ENCODE measurements at regions not wholly inside any gene's neighbourhood (a gene's known extent, or its start where the extent isn't known, plus 50 kb on each side); places are given as distances from the start of the nearest gene placed in this dataset.

DNA sequence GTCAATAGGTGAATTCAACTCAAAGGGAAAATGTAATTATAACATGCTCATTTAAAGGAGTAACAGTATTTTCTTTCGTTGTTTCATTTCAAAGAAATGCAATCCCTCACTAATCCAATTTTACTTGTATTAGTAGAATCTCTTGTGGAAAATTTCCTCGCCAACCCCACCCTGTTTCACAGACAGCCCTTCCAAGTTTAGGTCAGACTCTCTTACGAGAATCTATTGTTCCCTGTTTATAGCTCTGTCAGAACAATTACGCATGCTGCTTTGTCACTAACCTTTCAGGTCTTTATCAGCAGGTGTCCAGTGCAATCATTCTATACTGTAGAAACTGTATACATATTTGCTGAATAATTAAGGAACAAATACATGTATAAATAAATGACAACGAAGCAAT, 657.8 kb upstream of the LINC00305 start:
- Mint-ChIP-seq H3K4me3 (no peak overlapping the region), H3K4me1 (0 out of 2 replicates have a peak, but pooled peaks cover 2% of the 10 kb centered on the region), H3K9me3 (no peaks in the 10 kb centered on the region), H3K36me3 (no peaks in the 10 kb centered on the region), H3K27me3 (ENCODE audit: low read depth) (no peaks in the 10 kb centered on the region), H3K27ac (no peak overlapping the region)
- TF ChIP-seq TCF7 (CRISPR knock-in tag; IDR thresholded peaks at IDR 0.05; ENCODE audit: low read depth): no peak
- TF ChIP-seq, protein P1, sequence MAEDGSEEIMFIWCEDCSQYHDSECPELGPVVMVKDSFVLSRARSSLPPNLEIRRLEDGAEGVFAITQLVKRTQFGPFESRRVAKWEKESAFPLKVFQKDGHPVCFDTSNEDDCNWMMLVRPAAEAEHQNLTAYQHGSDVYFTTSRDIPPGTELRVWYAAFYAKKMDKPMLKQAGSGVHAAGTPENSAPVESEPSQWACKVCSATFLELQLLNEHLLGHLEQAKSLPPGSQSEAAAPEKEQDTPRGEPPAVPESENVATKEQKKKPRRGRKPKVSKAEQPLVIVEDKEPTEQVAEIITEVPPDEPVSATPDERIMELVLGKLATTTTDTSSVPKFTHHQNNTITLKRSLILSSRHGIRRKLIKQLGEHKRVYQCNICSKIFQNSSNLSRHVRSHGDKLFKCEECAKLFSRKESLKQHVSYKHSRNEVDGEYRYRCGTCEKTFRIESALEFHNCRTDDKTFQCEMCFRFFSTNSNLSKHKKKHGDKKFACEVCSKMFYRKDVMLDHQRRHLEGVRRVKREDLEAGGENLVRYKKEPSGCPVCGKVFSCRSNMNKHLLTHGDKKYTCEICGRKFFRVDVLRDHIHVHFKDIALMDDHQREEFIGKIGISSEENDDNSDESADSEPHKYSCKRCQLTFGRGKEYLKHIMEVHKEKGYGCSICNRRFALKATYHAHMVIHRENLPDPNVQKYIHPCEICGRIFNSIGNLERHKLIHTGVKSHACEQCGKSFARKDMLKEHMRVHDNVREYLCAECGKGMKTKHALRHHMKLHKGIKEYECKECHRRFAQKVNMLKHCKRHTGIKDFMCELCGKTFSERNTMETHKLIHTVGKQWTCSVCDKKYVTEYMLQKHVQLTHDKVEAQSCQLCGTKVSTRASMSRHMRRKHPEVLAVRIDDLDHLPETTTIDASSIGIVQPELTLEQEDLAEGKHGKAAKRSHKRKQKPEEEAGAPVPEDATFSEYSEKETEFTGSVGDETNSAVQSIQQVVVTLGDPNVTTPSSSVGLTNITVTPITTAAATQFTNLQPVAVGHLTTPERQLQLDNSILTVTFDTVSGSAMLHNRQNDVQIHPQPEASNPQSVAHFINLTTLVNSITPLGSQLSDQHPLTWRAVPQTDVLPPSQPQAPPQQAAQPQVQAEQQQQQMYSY (CRISPR knock-in tag; IDR thresholded peaks at IDR 0.05): no peak
- TF ChIP-seq, protein P2, sequence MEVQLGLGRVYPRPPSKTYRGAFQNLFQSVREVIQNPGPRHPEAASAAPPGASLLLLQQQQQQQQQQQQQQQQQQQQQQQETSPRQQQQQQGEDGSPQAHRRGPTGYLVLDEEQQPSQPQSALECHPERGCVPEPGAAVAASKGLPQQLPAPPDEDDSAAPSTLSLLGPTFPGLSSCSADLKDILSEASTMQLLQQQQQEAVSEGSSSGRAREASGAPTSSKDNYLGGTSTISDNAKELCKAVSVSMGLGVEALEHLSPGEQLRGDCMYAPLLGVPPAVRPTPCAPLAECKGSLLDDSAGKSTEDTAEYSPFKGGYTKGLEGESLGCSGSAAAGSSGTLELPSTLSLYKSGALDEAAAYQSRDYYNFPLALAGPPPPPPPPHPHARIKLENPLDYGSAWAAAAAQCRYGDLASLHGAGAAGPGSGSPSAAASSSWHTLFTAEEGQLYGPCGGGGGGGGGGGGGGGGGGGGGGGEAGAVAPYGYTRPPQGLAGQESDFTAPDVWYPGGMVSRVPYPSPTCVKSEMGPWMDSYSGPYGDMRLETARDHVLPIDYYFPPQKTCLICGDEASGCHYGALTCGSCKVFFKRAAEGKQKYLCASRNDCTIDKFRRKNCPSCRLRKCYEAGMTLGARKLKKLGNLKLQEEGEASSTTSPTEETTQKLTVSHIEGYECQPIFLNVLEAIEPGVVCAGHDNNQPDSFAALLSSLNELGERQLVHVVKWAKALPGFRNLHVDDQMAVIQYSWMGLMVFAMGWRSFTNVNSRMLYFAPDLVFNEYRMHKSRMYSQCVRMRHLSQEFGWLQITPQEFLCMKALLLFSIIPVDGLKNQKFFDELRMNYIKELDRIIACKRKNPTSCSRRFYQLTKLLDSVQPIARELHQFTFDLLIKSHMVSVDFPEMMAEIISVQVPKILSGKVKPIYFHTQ (CRISPR knock-in tag; IDR thresholded peaks at IDR 0.05): no peak
- TF ChIP-seq SMAD4 (CRISPR knock-in tag; IDR thresholded peaks at IDR 0.05): no peak
- no peak for TF ChIP-seq ZNF416 (CRISPR knock-in tag; IDR thresholded peaks at IDR 0.05)
- TF ChIP-seq, protein P3, sequence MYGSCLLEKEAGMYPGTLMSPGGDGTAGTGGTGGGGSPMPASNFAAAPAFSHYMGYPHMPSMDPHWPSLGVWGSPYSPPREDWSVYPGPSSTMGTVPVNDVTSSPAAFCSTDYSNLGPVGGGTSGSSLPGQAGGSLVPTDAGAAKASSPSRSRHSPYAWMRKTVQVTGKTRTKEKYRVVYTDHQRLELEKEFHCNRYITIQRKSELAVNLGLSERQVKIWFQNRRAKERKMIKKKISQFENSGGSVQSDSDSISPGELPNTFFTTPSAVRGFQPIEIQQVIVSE (CRISPR knock-in tag; IDR thresholded peaks at IDR 0.05; ENCODE audit: borderline replicate concordance): no peak
- no peak for TF ChIP-seq PRRX2 (CRISPR knock-in tag; IDR thresholded peaks at IDR 0.05)
- ATAC-seq (no peak), DNase-seq (ENCODE audit: low spot score) (no peak)
- ChIA-PET POLR2A (no interaction called here), CTCF (no interaction called here)

DNA sequence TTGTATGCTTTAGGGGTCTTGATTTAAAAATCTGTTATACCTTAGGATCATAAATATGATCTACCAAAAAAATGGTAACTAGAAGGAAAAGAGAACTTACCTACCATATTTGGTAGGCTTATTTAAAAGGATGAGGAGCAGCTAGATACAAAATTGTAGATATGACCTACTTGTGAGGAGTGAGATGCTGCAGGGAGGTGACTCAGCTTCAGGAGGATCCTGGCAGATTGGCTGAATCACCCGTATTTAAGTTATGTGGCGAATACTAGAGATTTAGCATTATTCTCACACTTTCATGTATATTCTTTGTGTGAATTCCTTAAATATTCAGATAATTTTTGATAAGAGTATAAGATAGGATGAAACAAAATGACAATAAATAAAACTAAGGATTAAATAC, 657.3 kb upstream of the LINC00305 start:
- POLR2A ChIA-PET: no interaction called here
- CTCF ChIA-PET: no interaction called here
- no peaks in the 10 kb centered on the region for H3K36me3 Mint-ChIP-seq
- H3K4me1 Mint-ChIP-seq: 0 out of 2 replicates have a peak, but pooled peaks cover 2% of the 10 kb centered on the region
- DNase-seq (ENCODE audit: low spot score) (no peak), ATAC-seq (no peak)
- no peaks in the 10 kb centered on the region for H3K9me3 Mint-ChIP-seq
- H3K27me3 Mint-ChIP-seq (ENCODE audit: low read depth): no peaks in the 10 kb centered on the region
- TF ChIP-seq NR1H2 (CRISPR knock-in tag; IDR thresholded peaks at IDR 0.05): no peak
- TF ChIP-seq, protein P4, sequence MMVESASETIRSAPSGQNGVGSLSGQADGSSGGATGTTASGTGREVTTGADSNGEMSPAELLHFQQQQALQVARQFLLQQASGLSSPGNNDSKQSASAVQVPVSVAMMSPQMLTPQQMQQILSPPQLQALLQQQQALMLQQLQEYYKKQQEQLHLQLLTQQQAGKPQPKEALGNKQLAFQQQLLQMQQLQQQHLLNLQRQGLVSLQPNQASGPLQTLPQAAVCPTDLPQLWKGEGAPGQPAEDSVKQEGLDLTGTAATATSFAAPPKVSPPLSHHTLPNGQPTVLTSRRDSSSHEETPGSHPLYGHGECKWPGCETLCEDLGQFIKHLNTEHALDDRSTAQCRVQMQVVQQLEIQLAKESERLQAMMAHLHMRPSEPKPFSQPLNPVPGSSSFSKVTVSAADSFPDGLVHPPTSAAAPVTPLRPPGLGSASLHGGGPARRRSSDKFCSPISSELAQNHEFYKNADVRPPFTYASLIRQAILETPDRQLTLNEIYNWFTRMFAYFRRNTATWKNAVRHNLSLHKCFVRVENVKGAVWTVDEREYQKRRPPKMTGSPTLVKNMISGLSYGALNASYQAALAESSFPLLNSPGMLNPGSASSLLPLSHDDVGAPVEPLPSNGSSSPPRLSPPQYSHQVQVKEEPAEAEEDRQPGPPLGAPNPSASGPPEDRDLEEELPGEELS (CRISPR knock-in tag; IDR thresholded peaks at IDR 0.05): no peak
- TF ChIP-seq, protein P5, sequence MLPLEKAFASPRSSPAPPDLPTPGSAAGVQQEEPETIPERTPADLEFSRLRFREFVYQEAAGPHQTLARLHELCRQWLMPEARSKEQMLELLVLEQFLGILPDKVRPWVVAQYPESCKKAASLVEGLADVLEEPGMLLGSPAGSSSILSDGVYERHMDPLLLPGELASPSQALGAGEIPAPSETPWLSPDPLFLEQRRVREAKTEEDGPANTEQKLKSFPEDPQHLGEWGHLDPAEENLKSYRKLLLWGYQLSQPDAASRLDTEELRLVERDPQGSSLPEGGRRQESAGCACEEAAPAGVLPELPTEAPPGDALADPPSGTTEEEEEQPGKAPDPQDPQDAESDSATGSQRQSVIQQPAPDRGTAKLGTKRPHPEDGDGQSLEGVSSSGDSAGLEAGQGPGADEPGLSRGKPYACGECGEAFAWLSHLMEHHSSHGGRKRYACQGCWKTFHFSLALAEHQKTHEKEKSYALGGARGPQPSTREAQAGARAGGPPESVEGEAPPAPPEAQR (CRISPR knock-in tag; IDR thresholded peaks at IDR 0.05): no peak
- TF ChIP-seq HMGA2 (CRISPR knock-in tag; IDR thresholded peaks at IDR 0.05): no peak
- TF ChIP-seq TCF7 (CRISPR knock-in tag; IDR thresholded peaks at IDR 0.05; ENCODE audit: low read depth): no peak
- TF ChIP-seq, protein P6, sequence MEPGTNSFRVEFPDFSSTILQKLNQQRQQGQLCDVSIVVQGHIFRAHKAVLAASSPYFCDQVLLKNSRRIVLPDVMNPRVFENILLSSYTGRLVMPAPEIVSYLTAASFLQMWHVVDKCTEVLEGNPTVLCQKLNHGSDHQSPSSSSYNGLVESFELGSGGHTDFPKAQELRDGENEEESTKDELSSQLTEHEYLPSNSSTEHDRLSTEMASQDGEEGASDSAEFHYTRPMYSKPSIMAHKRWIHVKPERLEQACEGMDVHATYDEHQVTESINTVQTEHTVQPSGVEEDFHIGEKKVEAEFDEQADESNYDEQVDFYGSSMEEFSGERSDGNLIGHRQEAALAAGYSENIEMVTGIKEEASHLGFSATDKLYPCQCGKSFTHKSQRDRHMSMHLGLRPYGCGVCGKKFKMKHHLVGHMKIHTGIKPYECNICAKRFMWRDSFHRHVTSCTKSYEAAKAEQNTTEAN (CRISPR knock-in tag; IDR thresholded peaks at IDR 0.05): no peak
- no peak for TF ChIP-seq FOXP1 (CRISPR knock-in tag; IDR thresholded peaks at IDR 0.05; ENCODE audit: borderline replicate concordance)
- TF ChIP-seq, protein P7, sequence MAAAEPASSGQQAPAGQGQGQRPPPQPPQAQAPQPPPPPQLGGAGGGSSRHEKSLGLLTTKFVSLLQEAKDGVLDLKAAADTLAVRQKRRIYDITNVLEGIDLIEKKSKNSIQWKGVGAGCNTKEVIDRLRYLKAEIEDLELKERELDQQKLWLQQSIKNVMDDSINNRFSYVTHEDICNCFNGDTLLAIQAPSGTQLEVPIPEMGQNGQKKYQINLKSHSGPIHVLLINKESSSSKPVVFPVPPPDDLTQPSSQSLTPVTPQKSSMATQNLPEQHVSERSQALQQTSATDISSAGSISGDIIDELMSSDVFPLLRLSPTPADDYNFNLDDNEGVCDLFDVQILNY (CRISPR knock-in tag; IDR thresholded peaks at IDR 0.05): no peak
- TF ChIP-seq, protein P8, sequence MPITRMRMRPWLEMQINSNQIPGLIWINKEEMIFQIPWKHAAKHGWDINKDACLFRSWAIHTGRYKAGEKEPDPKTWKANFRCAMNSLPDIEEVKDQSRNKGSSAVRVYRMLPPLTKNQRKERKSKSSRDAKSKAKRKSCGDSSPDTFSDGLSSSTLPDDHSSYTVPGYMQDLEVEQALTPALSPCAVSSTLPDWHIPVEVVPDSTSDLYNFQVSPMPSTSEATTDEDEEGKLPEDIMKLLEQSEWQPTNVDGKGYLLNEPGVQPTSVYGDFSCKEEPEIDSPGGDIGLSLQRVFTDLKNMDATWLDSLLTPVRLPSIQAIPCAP (CRISPR knock-in tag; IDR thresholded peaks at IDR 0.05): no peak
- TF ChIP-seq, protein P9, sequence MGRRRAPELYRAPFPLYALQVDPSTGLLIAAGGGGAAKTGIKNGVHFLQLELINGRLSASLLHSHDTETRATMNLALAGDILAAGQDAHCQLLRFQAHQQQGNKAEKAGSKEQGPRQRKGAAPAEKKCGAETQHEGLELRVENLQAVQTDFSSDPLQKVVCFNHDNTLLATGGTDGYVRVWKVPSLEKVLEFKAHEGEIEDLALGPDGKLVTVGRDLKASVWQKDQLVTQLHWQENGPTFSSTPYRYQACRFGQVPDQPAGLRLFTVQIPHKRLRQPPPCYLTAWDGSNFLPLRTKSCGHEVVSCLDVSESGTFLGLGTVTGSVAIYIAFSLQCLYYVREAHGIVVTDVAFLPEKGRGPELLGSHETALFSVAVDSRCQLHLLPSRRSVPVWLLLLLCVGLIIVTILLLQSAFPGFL (CRISPR knock-in tag; IDR thresholded peaks at IDR 0.05; ENCODE audit: borderline replicate concordance): no peak
- no peak for TF ChIP-seq NFYB (CRISPR knock-in tag; conservative IDR thresholded peaks at IDR 0.05; ENCODE audit: low read depth)
- no peak for TF ChIP-seq NR3C1 (CRISPR knock-in tag; conservative IDR thresholded peaks at IDR 0.05; ENCODE audit: low read depth)
- no peak overlapping the region for H3K27ac Mint-ChIP-seq
- no peak overlapping the region for H3K4me3 Mint-ChIP-seq
